T-cell (primary cell): ENCODE measurements at regions not wholly inside any gene's neighbourhood (a gene's known extent, or its start where the extent isn't known, plus 50 kb on each side); places are given as distances from the start of the nearest gene placed in this dataset.

ENCODE experiments used
- ATAC-seq, 4 experiments: fragments of 200-7000 bp in 3 of 4; fragments of 150-1000 bp in 1 of 4; cut with Tn5 transposase; replicated peaks in 1 of 4; 1 replicate in 3 of 4; 2 replicates in 1 of 4; pipeline ENCODE4 v1.10.0; 2021; ENCODE audit warnings: moderate library complexity in 3 of 4, mild to moderate bottlenecking in 2 of 4, moderate number of reproducible peaks in 1 of 4
- CTCF ChIA-PET, 2 donors: fragments of 300-600 bp; sonication (Branson Sonifier 250); formaldehyde crosslinking; loops; one replicate each; lab custom pipeline; 2022; ENCODE audit warnings: antibody characterized with exemption in 2 of 2; lab: Charles Lee
- POLR2A ChIA-PET, 2 donors: fragments of 300-600 bp; sonication (Branson Sonifier 250); formaldehyde crosslinking; loops; one replicate each; lab custom pipeline; 2022; ENCODE audit warnings: antibody characterized with exemption in 2 of 2; lab: Charles Lee
- DNase-seq, 35 experiments: peaks; one replicate each; pipeline versions ENCODE4 v3.0.0 to v3.0.0-alpha.2; 2013 to 2023
- H3K27ac ChIP-seq: one replicate; pipeline ENCODE4 v1.5.1; 2013; ENCODE audit warnings: low read length
- H3K27me3 ChIP-seq, 2 experiments: replicated peaks in 1 of 2; 1 replicate in 1 of 2; 2 replicates in 1 of 2; pipeline versions ENCODE4 v1.6.1 to v1.7.0; 2013; ENCODE audit warnings: low read length in 1 of 2, mixed read lengths in 1 of 2; ENCODE audit not compliant: control insufficient read depth in 2 of 2, insufficient read depth in 2 of 2; ENCODE audit errors: extremely low read depth in 1 of 2
- H3K36me3 ChIP-seq, 2 donors: 1 replicate in 1 of 2; 2 replicates in 1 of 2; pipeline versions ENCODE4 v1.6.1 to v1.7.0; 2013; ENCODE audit warnings: low read length in 1 of 2; ENCODE audit not compliant: control insufficient read depth in 2 of 2, insufficient read depth in 1 of 2; ENCODE audit errors: extremely low read depth in 1 of 2
- H3K4me1 ChIP-seq, 2 experiments: 1 replicate in 1 of 2; 2 replicates in 1 of 2; pipeline versions ENCODE4 v1.6.1 to v1.7.0; 2013; ENCODE audit warnings: low read length in 2 of 2, mixed read lengths in 1 of 2; ENCODE audit not compliant: insufficient read depth in 2 of 2, control insufficient read depth in 1 of 2; ENCODE audit errors: extremely low read depth in 1 of 2
- H3K4me3 ChIP-seq, 2 donors: 1 replicate in 1 of 2; 2 replicates in 1 of 2; pipeline versions ENCODE4 v1.5.1 to v1.7.0; 2013; ENCODE audit warnings: mild to moderate bottlenecking in 2 of 2, low read length in 1 of 2, moderate library complexity in 1 of 2; ENCODE audit not compliant: control insufficient read depth in 1 of 2; ENCODE audit errors: extremely low read depth in 1 of 2
- H3K9me3 ChIP-seq: 2 replicates; pipeline ENCODE4 v1.7.0; 2013
- H3K27ac Mint-ChIP-seq, 2 donors: one replicate each; pipeline ENCODE4 v1.8.0; 2020 to 2021; ENCODE audit warnings: mild to moderate bottlenecking in 2 of 2, mixed read lengths in 2 of 2
- H3K27me3 Mint-ChIP-seq, 2 donors: one replicate each; pipeline ENCODE4 v1.8.0; 2021 to 2022; ENCODE audit warnings: mixed read lengths in 2 of 2
- H3K36me3 Mint-ChIP-seq: one replicate; pipeline ENCODE4 v1.8.0; 2021; ENCODE audit warnings: mixed read lengths
- H3K4me1 Mint-ChIP-seq, 3 donors: one replicate each; pipeline ENCODE4 v1.8.0; 2020 to 2022; ENCODE audit warnings: mixed read lengths in 3 of 3, mild to moderate bottlenecking in 1 of 3
- H3K4me3 Mint-ChIP-seq, 3 donors: one replicate each; pipeline ENCODE4 v1.8.0; 2020 to 2022; ENCODE audit warnings: mild to moderate bottlenecking in 3 of 3, mixed read lengths in 3 of 3, moderate library complexity in 3 of 3
- H3K9me3 Mint-ChIP-seq, 3 donors: one replicate each; pipeline ENCODE4 v1.8.0; 2020 to 2022; ENCODE audit warnings: mixed read lengths in 3 of 3
- WGBS: methylation state at CpG from one replicate; pipeline ENCODE4 v1.1.5; 2013; ENCODE audit warnings: missing lambda C conversion rate; ENCODE audit not compliant: insufficient coverage; 5-methylcytosine and 5-hydroxymethylcytosine counted together

DNA sequence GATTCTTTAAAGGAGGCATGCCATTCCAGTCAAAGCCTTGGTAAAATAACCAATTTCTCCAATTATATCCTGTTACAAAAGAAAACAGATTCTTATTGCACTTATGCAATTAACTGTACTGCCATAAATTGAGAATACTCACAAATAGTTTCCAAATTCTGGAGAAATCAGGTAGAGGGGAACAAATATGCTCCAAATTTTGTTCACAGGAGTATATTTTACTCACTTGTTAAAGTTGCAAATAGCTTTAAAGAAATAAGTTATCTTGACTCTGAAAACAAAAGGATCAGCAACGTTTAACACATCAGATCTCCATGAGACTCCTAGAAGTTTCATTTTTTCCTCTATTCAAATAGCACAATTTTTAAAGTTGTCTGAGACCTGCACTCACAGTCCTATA is 712.1 kb upstream of the ARRDC4 start:
- no peak for ATAC-seq
- WGBS, result no CpG with 5 or more reads among the region's 1 CpG
- Histone ChIP-seq H3K4me3 (no peak overlapping the region), H3K27me3 (no peaks in the 10 kb centered on the region), H3K4me1 (no peaks in the 10 kb centered on the region), H3K27ac (no peak overlapping the region), H3K9me3 (no peaks in the 10 kb centered on the region), H3K36me3 (no peaks in the 10 kb centered on the region)
- Mint-ChIP-seq H3K27me3 (no peaks in the 10 kb centered on the region), H3K4me3 (no peak overlapping the region), H3K27ac (no peak overlapping the region), H3K36me3 (no peaks in the 10 kb centered on the region), H3K4me1 (no peaks in the 10 kb centered on the region), H3K9me3 (peaks cover 8 to 24% (median 21%) of the 10 kb centered on the region in 3 donors)
- no peak for DNase-seq
- CTCF ChIA-PET, result no interaction called here
- POLR2A ChIA-PET, result no interaction called here

DNA sequence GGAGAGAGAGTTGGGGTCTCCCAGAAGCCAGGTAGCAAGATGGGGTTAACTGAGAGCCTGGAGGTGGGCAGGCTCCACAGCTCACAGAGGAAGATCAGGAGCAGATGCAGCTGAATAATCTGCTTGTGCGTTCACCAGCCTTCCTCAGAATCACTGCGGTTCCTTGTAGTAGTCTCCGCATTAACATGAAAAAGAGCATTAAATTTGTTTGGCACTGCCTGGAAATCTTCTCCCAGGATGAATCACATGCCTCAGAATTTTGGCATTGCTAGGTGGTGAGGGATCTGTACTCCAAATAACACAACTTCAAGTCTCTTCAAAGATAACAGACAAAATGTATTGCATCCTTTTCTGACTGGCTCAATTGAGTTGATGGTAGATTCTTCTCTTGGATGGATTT is 700.6 kb upstream of the ARRDC4 start:
- H3K4me3 ChIP-seq, result no peak overlapping the region
- no peaks in the 10 kb centered on the region for H3K9me3 ChIP-seq
- Mint-ChIP-seq H3K36me3 (no peaks in the 10 kb centered on the region), H3K9me3 (peaks cover 2 to 7% (median 4%) of the 10 kb centered on the region in 3 donors), H3K4me3 (no peak overlapping the region), H3K27me3 (no peaks in the 10 kb centered on the region), H3K27ac (no peak overlapping the region), H3K4me1 (no peaks in the 10 kb centered on the region)
- H3K36me3 ChIP-seq, result no peaks in the 10 kb centered on the region
- WGBS, result no CpG with 5 or more reads among the region's 3 CpGs
- no peak overlapping the region for H3K27ac ChIP-seq
- ChIA-PET CTCF (interaction anchor here in 1 of 2 donors (0.6 kb wide), 1 partner anchor 31 kb away, joined by 6 read pairs; no protein-coding TSS in a partner anchor), POLR2A (no interaction called here)
- DNase-seq (no peak), ATAC-seq (no peak)
- H3K4me1 ChIP-seq, result no peaks in the 10 kb centered on the region
- H3K27me3 ChIP-seq, result no peaks in the 10 kb centered on the region

DNA sequence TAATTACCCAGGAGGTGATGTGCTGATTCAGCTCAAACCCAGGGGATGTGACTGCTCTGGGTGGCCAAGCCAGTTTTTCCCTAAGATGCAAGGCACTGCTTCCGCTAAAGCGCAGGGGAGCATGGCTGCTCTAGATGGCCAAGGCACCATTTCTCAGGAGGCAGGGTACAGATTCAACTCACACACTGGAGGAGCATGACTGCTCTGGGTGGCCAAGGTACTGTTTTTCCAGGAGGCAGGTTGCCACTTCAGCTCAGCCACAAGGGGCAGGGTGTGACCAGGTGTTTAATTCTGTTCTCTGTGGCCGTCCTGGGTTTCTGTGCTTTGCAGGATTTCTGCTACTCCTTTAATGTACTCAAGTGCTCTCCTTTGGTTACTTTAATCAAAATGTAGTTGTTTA is 659.3 kb upstream of the ARRDC4 start:
- POLR2A ChIA-PET, result no interaction called here
- Mint-ChIP-seq H3K9me3 (peaks cover 3 to 4% (median 3%) of the 10 kb centered on the region in 3 donors), H3K4me3 (no peak overlapping the region), H3K27me3 (no peaks in the 10 kb centered on the region), H3K27ac (no peak overlapping the region), H3K36me3 (no peaks in the 10 kb centered on the region), H3K4me1 (no peaks in the 10 kb centered on the region)
- Histone ChIP-seq H3K4me3 (no peak overlapping the region), H3K36me3 (no peaks in the 10 kb centered on the region), H3K4me1 (no peaks in the 10 kb centered on the region), H3K27ac (no peak overlapping the region), H3K27me3 (no peaks in the 10 kb centered on the region), H3K9me3 (no peaks in the 10 kb centered on the region)
- DNase-seq, result no peak
- no peak for ATAC-seq
- WGBS, result 100% methylated on average over 2 of the region's 3 CpGs
- CTCF ChIA-PET, result no interaction called here

DNA sequence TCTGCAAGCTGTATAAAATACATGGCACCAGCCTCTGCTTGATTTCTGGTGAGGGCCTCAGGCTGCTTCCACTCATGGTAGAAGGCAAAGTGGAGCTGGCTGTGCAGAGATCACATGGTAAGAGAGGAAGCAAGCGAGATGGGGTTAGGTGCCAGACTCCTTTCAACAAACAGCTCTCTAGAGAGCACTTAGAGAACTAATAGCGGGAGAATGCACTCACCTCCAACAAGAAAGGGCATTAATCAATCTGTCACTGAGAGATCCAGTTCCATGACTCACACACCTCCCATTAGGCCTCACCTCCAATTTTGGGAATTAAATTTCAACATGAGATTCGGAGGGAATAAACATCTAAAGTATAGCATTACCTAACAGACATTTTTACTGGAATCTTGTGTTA is 644.1 kb upstream of the ARRDC4 start:
- H3K27ac Mint-ChIP-seq, result no peak overlapping the region
- no CpG with 5 or more reads among the region's 3 CpGs for WGBS
- no peaks in the 10 kb centered on the region for H3K4me1 Mint-ChIP-seq
- Histone ChIP-seq H3K9me3 (no peaks in the 10 kb centered on the region), H3K36me3 (no peaks in the 10 kb centered on the region), H3K27ac (no peak overlapping the region), H3K4me3 (no peak overlapping the region), H3K4me1 (no peaks in the 10 kb centered on the region), H3K27me3 (no peaks in the 10 kb centered on the region)
- CTCF ChIA-PET, result no interaction called here
- ATAC-seq, result no peak
- no peaks in the 10 kb centered on the region for H3K27me3 Mint-ChIP-seq
- no peaks in the 10 kb centered on the region for H3K36me3 Mint-ChIP-seq
- H3K9me3 Mint-ChIP-seq, result peaks cover 5 to 22% (median 10%) of the 10 kb centered on the region in 3 donors
- no peak overlapping the region for H3K4me3 Mint-ChIP-seq
- POLR2A ChIA-PET, result no interaction called here
- no peak for DNase-seq

DNA sequence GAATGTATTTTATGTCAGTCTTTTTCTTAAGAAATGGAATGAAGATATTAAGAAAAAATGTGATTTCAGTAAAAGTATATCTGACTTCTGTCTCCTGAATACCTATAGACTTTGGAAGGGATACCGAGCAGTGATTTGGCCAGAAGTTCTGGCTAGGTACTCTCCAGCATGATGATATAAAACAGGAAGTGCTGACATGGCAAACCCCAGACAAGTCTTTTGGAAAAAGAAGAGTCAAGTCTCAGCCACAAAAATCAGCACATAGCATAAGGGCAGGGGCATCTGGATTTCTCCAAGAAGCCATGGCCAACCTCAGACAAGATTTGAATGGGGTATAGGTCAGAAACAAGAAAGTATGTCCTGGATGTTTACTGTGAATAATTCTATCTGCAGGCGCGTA is 643.3 kb upstream of the ARRDC4 start:
- Mint-ChIP-seq H3K9me3 (peaks cover 5 to 22% (median 10%) of the 10 kb centered on the region in 3 donors), H3K27me3 (no peaks in the 10 kb centered on the region), H3K4me3 (no peak overlapping the region), H3K27ac (no peak overlapping the region), H3K36me3 (no peaks in the 10 kb centered on the region), H3K4me1 (no peaks in the 10 kb centered on the region)
- no peak overlapping the region for H3K4me3 ChIP-seq
- no peak for ATAC-seq
- CTCF ChIA-PET, result no interaction called here
- no peak overlapping the region for H3K27ac ChIP-seq
- 71% methylated on average over 1 of the region's 3 CpGs for WGBS
- no peaks in the 10 kb centered on the region for H3K4me1 ChIP-seq
- H3K27me3 ChIP-seq, result no peaks in the 10 kb centered on the region
- POLR2A ChIA-PET, result no interaction called here
- no peaks in the 10 kb centered on the region for H3K36me3 ChIP-seq
- H3K9me3 ChIP-seq, result no peaks in the 10 kb centered on the region
- DNase-seq, result no peak

DNA sequence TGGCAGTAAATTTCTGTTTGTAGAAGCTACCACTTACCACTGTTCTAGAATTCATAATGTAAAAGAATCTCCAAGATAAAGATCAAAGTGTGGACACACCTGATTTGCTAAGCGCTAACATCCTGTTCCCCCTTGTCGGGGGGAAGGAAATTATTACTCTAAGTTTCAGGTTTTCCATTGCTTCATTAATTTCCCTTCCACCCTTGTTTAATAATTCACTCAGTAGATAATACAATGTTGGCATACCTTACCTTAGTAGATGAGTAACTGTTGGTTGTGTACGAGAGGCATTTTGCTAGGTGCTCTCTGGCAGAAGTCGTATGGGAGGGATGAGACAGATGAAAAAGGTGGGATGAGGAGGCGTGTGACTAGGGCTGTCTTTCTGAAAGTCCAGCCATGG is 641.2 kb upstream of the ARRDC4 start:
- no peaks in the 10 kb centered on the region for H3K4me1 ChIP-seq
- Mint-ChIP-seq H3K4me1 (no peaks in the 10 kb centered on the region), H3K9me3 (peaks cover 5 to 22% (median 8%) of the 10 kb centered on the region in 3 donors), H3K27me3 (no peaks in the 10 kb centered on the region), H3K27ac (no peak overlapping the region), H3K36me3 (no peaks in the 10 kb centered on the region), H3K4me3 (no peak overlapping the region)
- no peaks in the 10 kb centered on the region for H3K9me3 ChIP-seq
- WGBS, result 69% methylated on average over 2 of the region's 5 CpGs
- ATAC-seq (no peak), DNase-seq (no peak)
- no peaks in the 10 kb centered on the region for H3K27me3 ChIP-seq
- H3K4me3 ChIP-seq, result no peak overlapping the region
- ChIA-PET POLR2A (no interaction called here), CTCF (interaction anchor here in 1 of 2 donors (0.7 kb wide), 1 partner anchor 363 kb away, joined by 4 read pairs; no protein-coding TSS in a partner anchor)
- no peaks in the 10 kb centered on the region for H3K36me3 ChIP-seq
- H3K27ac ChIP-seq, result no peak overlapping the region

DNA sequence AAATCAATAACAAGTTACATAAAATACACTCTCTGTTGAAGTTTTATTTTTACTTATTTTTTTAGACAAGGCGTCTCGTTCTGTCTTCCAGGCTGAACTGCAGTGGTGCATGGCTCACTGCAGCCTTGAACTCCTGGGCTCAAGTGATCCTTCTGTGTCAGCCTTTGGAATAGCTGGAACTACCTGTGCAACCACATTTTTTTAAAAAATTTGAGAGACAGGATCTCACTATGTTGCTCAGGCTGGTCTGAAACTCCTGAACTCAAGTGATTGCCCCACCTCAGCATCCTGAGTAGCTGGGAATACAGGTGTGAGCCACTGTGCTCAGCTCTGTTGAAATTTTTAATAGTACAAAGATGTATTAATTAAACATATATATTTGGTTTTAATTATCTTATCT is 614.3 kb upstream of the ARRDC4 start:
- H3K9me3 Mint-ChIP-seq, result peaks cover 3 to 8% (median 4%) of the 10 kb centered on the region in 3 donors
- Histone ChIP-seq H3K27ac (no peak overlapping the region), H3K9me3 (no peaks in the 10 kb centered on the region), H3K36me3 (no peaks in the 10 kb centered on the region), H3K27me3 (no peaks in the 10 kb centered on the region), H3K4me3 (no peak overlapping the region), H3K4me1 (no peaks in the 10 kb centered on the region)
- H3K4me1 Mint-ChIP-seq, result no peaks in the 10 kb centered on the region
- no peaks in the 10 kb centered on the region for H3K27me3 Mint-ChIP-seq
- no peak for DNase-seq
- no peak overlapping the region for H3K27ac Mint-ChIP-seq
- 92% methylated on average over 2 of the region's 2 CpGs for WGBS
- ATAC-seq, result no peak
- H3K36me3 Mint-ChIP-seq, result no peaks in the 10 kb centered on the region
- ChIA-PET POLR2A (no interaction called here), CTCF (no interaction called here)
- H3K4me3 Mint-ChIP-seq, result no peak overlapping the region
